ENCODE measurements at regions not wholly inside any gene's neighbourhood (a gene's known extent, or its start where the extent isn't known, plus 50 kb on each side); places are given as distances from the start of the nearest gene placed in this dataset.

GRCh38 chrX:65837875-65838549 lies 170.6 kb downstream of the MSN start:
- 2% methylated on average over 4 of the region's 4 CpGs for WGBS (ENCODE audit: low lambda C conversion rate)
- CTCF ChIA-PET: no interaction called here

GRCh38 chrX:65831268-65831667 lies 163.8 kb downstream of the MSN start:
- POLR2A ChIA-PET: no interaction called here
- CTCF ChIA-PET: no interaction called here
- H4K20me1 ChIP-seq (ENCODE audit: insufficient read depth): no peaks in the 10 kb centered on the region
- no peaks in the 10 kb centered on the region for H3K4me1 ChIP-seq (ENCODE audit: control insufficient read depth in 1 of 2, insufficient read depth in 2 of 2, low read depth in 1 of 2, low read length in 1 of 2)
- no peaks in the 10 kb centered on the region for H3K9me3 ChIP-seq
- no peaks in the 10 kb centered on the region for H3K36me3 ChIP-seq (replicated peaks in 1 of 2; ENCODE audit: control insufficient read depth in 1 of 2, insufficient read depth in 2 of 2, low read length in 1 of 2)
- no peaks in the 10 kb centered on the region for H3K79me2 ChIP-seq (ENCODE audit: insufficient read depth)
- H3F3A ChIP-seq (replicated peaks; ENCODE audit: insufficient read depth): no peaks in the 10 kb centered on the region
- no peak overlapping the region for H3K9ac ChIP-seq
- 0% methylated on average over 1 of the region's 2 CpGs for WGBS (ENCODE audit: low lambda C conversion rate)
- no peak overlapping the region for H3K27ac ChIP-seq (ENCODE audit: low read depth in 2 of 2, low read length in 1 of 2)
- no peak overlapping the region for H3K4me3 ChIP-seq (ENCODE audit: low read depth in 2 of 2, low read length in 1 of 2)
- H2AFZ ChIP-seq (ENCODE audit: low read depth): no peak overlapping the region
- no peaks in the 10 kb centered on the region for H3K9me2 ChIP-seq
- DNase-seq: no peak
- no peaks in the 10 kb centered on the region for H3K27me3 ChIP-seq (ENCODE audit: insufficient read depth)
- no peak overlapping the region for H3K4me2 ChIP-seq
- TF ChIP-seq REST (IDR thresholded peaks at IDR 0.05; ENCODE audit: low read depth, low read length) (no peak), USF2 (IDR thresholded peaks at IDR 0.05; ENCODE audit: borderline replicate concordance, low read depth, low read length) (no peak), TEAD4 (IDR thresholded peaks at IDR 0.05; ENCODE audit: borderline replicate concordance, insufficient read depth) (no peak), FOSL2 (IDR thresholded peaks at IDR 0.05; ENCODE audit: borderline replicate concordance, low read depth) (no peak), YY1 (IDR thresholded peaks at IDR 0.05; ENCODE audit: low read depth) (no peak), GATA2 (CRISPR knock-in tag; IDR thresholded peaks at IDR 0.05) (no peak)

More at GRCh38 chrX:65837875-65838549, 170.6 kb downstream of the MSN start:
- Histone ChIP-seq H3K9ac (no peak overlapping the region), H3K4me3 (ENCODE audit: low read depth in 2 of 2, low read length in 1 of 2) (no peak overlapping the region), H4K20me1 (ENCODE audit: insufficient read depth) (no peaks in the 10 kb centered on the region), H3K4me2 (no peak overlapping the region), H3K36me3 (replicated peaks in 1 of 2; ENCODE audit: control insufficient read depth in 1 of 2, insufficient read depth in 2 of 2, low read length in 1 of 2) (no peaks in the 10 kb centered on the region), H3K79me2 (ENCODE audit: insufficient read depth) (no peaks in the 10 kb centered on the region), H3K9me2 (no peaks in the 10 kb centered on the region), H2AFZ (ENCODE audit: low read depth) (no peak overlapping the region), H3K27ac (ENCODE audit: low read depth in 2 of 2, low read length in 1 of 2) (no peak overlapping the region), H3F3A (replicated peaks; ENCODE audit: insufficient read depth) (no peaks in the 10 kb centered on the region), H3K4me1 (ENCODE audit: control insufficient read depth in 1 of 2, insufficient read depth in 2 of 2, low read depth in 1 of 2, low read length in 1 of 2) (no peaks in the 10 kb centered on the region), H3K27me3 (ENCODE audit: insufficient read depth) (no peaks in the 10 kb centered on the region), H3K9me3 (no peaks in the 10 kb centered on the region)
- TF ChIP-seq IRF3 (IDR thresholded peaks at IDR 0.05; ENCODE audit: low read depth, low read length): no peak
- TF ChIP-seq SIN3A (IDR thresholded peaks at IDR 0.05; ENCODE audit: borderline replicate concordance, low read depth, low read length): no peak
- no peak for TF ChIP-seq ELF1 (IDR thresholded peaks at IDR 0.05)
- no peak for TF ChIP-seq NRF1 (IDR thresholded peaks at IDR 0.05; ENCODE audit: low read depth, low read length)
- TF ChIP-seq RAD21 (IDR thresholded peaks at IDR 0.05; ENCODE audit: low read length): no peak
- no peak for TF ChIP-seq USF2 (IDR thresholded peaks at IDR 0.05; ENCODE audit: borderline replicate concordance, low read depth, low read length)
- no peak for TF ChIP-seq FOXJ3 (CRISPR knock-in tag; IDR thresholded peaks at IDR 0.05)
- TF ChIP-seq USF1 (IDR thresholded peaks at IDR 0.05; ENCODE audit: borderline replicate concordance, low read depth): no peak
- no peak for TF ChIP-seq MAX (IDR thresholded peaks at IDR 0.05; ENCODE audit: low read depth)
- POLR2A ChIA-PET: no interaction called here
- no peak for DNase-seq
